H54 (cell line): ENCODE measurements at regions not wholly inside any gene's neighbourhood (a gene's known extent, or its start where the extent isn't known, plus 50 kb on each side); places are given as distances from the start of the nearest gene placed in this dataset.
"Not testable (repeated sequence)": the region's sequence is repeated elsewhere in the genome, so short reads cannot be mapped to it uniquely, and the experiment has no call there.

Experiments used
- DNase-seq: peaks from one replicate; pipeline ENCODE4 v3.0.0; 2011; ENCODE audit warnings: low spot score, mixed read lengths; ENCODE audit not compliant: insufficient read length
- FAIRE-seq: peaks from 3 replicates; lab custom pipeline; 2011; peaks lifted over from hg19 to GRCh38; lab: Jason Lieb, UNC
- POLR2A ChIP-seq: IDR thresholded peaks from 2 replicates; pipeline ENCODE4 v1.6.1; 2011; ENCODE audit warnings: low read depth, mild to moderate bottlenecking, low read length

- FAIRE-seq, result no peak
Measured at GRCh38 chrX:124254611-124255010, 77.8 kb upstream of the TEX13D start.

GRCh38 chrX:124256216-124256615 is 76.2 kb upstream of the TEX13D start:
- TF ChIP-seq POLR2A, result no peak
- FAIRE-seq (no peak), DNase-seq (no peak)

More at GRCh38 chrX:124254611-124255010, 77.8 kb upstream of the TEX13D start:
- DNase-seq, result no peak
- TF ChIP-seq POLR2A, result no peak

GRCh38 chrX:124256629-124257380 is 75.7 kb upstream of the TEX13D start:
- FAIRE-seq, result no peak

GRCh38 chrX:124257924-124258702 is 74.3 kb upstream of the TEX13D start:
- FAIRE-seq (no peak), DNase-seq (no peak)
- no peak for TF ChIP-seq POLR2A

More at GRCh38 chrX:124256629-124257380, 75.7 kb upstream of the TEX13D start:
- no peak for DNase-seq
- no peak for TF ChIP-seq POLR2A

GRCh38 chrX:124260845-124261244 is 71.6 kb upstream of the TEX13D start:
- FAIRE-seq, result no peak
- DNase-seq, result no peak
- TF ChIP-seq POLR2A, result no peak

GRCh38 chrX:124263743-124264142 is 68.7 kb upstream of the TEX13D start:
- DNase-seq, result no peak

GRCh38 chrX:124268099-124268498 is 64.4 kb upstream of the TEX13D start:
- FAIRE-seq (no peak), DNase-seq (no peak)
- no peak for TF ChIP-seq POLR2A

More at GRCh38 chrX:124263743-124264142, 68.7 kb upstream of the TEX13D start:
- no peak for FAIRE-seq
- TF ChIP-seq POLR2A, result no peak

DNA sequence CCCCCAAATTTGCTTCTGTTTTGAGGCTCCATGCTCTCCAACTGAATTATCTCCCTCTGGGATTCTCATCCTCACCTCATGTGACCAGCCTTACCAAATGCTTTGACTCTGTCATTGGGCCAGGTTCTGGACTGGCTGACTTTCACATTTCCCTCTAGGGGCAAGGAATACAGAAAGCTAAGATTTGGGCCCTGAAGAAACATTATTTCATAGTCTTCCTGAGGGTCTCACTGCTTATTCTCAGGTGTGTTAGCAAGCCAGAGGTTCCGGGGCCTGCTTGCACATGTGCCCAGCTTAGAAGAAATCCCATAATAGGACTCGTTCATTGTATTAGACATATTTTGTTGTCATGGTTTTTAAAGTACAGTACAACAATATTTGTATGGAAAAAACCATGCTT is 62.6 kb upstream of the TEX13D start:
- TF ChIP-seq POLR2A, result no peak
- FAIRE-seq (no peak), DNase-seq (no peak)

- not testable (repeated sequence) for DNase-seq, FAIRE-seq
Measured at GRCh38 chrX:124271599-124271998, 60.9 kb upstream of the TEX13D start.

GRCh38 chrX:124272370-124272982 is 60.0 kb upstream of the TEX13D start:
- no peak for TF ChIP-seq POLR2A
- no peak for FAIRE-seq

DNA sequence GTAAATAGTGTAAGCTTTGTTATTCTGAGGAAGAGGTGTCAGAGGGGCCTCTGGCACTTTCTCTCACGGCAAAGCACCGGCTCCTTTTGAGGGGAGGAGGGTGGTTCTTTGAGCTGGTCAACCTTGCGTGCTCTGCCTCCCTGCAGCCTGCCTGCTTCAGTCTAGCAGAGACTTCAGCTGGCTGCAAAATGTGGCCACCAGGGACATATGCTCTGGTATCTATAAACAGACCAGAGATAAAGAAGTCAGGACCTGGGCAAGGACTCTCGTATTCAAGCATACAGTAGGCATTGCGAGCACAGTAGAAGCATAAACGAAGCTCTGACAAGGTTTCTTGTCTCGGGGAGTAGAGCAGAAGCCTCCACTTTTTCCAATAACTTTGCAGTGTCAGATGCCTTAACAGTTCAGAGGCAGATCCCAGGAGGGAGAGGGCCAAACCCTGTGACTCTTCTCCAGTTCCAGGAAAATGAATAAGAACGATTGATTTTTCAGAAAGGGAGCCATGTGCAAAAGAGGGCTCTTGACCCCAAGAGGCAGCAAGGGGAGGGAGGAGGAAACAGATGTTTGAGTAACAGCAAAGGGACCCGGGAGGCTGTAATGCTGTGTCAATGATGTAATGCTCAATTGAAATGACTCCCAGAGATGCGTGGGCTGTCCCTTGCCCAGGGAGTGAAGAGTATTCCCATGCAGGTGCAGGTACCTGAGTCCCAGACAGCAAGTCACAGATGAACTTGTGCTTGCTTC is 57.9 kb upstream of the TEX13D start:
- DNase-seq (no peak), FAIRE-seq (no peak)
- TF ChIP-seq POLR2A, result no peak

More at GRCh38 chrX:124272370-124272982, 60.0 kb upstream of the TEX13D start:
- DNase-seq, result no peak

DNA sequence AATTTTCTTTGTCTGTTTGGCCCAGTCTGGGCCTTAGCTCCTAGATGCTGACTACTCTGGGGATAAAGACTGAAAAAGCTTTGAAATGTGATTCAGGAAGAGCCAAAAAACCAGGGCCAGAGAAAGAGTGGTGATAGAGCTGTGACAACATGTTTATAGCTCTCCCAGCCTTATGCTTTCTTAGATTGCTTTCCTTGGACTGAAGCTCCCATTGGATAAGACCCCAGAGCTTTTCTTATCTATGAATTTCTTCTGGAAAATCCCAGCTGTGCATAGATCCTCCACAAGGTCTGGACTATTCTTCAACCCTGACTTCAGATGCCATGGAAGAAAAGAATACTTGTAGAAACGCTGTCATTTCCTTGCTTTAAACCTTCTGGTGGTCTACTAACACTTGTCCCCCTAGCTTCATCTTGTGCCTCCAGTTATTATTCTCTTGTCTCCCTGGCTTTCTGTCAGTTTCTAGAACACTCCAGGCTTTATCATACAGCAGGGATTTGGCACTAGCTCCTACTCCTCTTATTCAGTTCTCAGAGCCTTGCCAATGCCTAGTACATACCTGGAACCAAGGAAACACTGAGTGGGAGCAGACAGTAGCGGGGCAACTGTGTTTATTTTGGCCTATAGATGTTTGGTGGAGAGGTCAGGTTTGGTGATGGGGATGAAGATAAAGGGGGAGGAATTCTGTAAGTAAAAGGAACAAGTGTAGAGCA is 57.1 kb upstream of the TEX13D start:
- DNase-seq, result no peak
- no peak for FAIRE-seq

GRCh38 chrX:124280294-124280902 is 52.1 kb upstream of the TEX13D start:
- no peak for TF ChIP-seq POLR2A
- FAIRE-seq, result no peak

More for the DNA sequence above, 57.1 kb upstream of the TEX13D start:
- no peak for TF ChIP-seq POLR2A

More at GRCh38 chrX:124280294-124280902, 52.1 kb upstream of the TEX13D start:
- no peak for DNase-seq
